ENCODE measurements at regions not wholly inside any gene's neighbourhood (a gene's known extent, or its start where the extent isn't known, plus 50 kb on each side); places are given as distances from the start of the nearest gene placed in this dataset.
A peak's percentile ranks its signal among the peaks of the same experiment; 100 is the strongest.
"Not testable (repeated sequence)": the region's sequence is repeated elsewhere in the genome, so short reads cannot be mapped to it uniquely, and the experiment has no call there.

- Mint-ChIP-seq H3K27me3 (ENCODE audit: low read depth, poor library complexity) (no peaks in the 10 kb centered on the region), H3K36me3 (ENCODE audit: low read depth) (no peaks in the 10 kb centered on the region), H3K9me3 (peaks cover 3% of the 10 kb centered on the region), H3K4me3 (no peak overlapping the region), H3K4me1 (peaks cover 11% of the 10 kb centered on the region), H3K27ac (peak overlapping the region; percentile 21)
- DNase-seq, result no peak
- TF ChIP-seq CTCF (IDR thresholded peaks at IDR 0.05), result no peak
These were observed 233.7 kb upstream of the SPOPL start for GRCh38 chr2:138267902-138268254.

GRCh38 chr2:138269765-138270164, 231.8 kb upstream of the SPOPL start:
- H3K27me3 Mint-ChIP-seq (ENCODE audit: low read depth, poor library complexity), result no peaks in the 10 kb centered on the region

GRCh38 chr2:138271467-138271866, 230.1 kb upstream of the SPOPL start:
- H3K36me3 Mint-ChIP-seq (ENCODE audit: low read depth), result no peaks in the 10 kb centered on the region
- no peak for TF ChIP-seq CTCF (IDR thresholded peaks at IDR 0.05)
- no peak overlapping the region for H3K4me3 Mint-ChIP-seq
- no peaks in the 10 kb centered on the region for H3K27me3 Mint-ChIP-seq (ENCODE audit: low read depth, poor library complexity)
- no peak for DNase-seq
- peak overlapping the region; percentile 52 for H3K27ac Mint-ChIP-seq
- H3K4me1 Mint-ChIP-seq, result peaks cover 26% of the 10 kb centered on the region
- H3K9me3 Mint-ChIP-seq, result no peaks in the 10 kb centered on the region

More at GRCh38 chr2:138269765-138270164, 231.8 kb upstream of the SPOPL start:
- H3K4me1 Mint-ChIP-seq, result peaks cover 11% of the 10 kb centered on the region
- H3K36me3 Mint-ChIP-seq (ENCODE audit: low read depth), result no peaks in the 10 kb centered on the region
- no peak overlapping the region for H3K27ac Mint-ChIP-seq
- no peak for DNase-seq
- no peaks in the 10 kb centered on the region for H3K9me3 Mint-ChIP-seq
- no peak overlapping the region for H3K4me3 Mint-ChIP-seq
- no peak for TF ChIP-seq CTCF (IDR thresholded peaks at IDR 0.05)

DNA sequence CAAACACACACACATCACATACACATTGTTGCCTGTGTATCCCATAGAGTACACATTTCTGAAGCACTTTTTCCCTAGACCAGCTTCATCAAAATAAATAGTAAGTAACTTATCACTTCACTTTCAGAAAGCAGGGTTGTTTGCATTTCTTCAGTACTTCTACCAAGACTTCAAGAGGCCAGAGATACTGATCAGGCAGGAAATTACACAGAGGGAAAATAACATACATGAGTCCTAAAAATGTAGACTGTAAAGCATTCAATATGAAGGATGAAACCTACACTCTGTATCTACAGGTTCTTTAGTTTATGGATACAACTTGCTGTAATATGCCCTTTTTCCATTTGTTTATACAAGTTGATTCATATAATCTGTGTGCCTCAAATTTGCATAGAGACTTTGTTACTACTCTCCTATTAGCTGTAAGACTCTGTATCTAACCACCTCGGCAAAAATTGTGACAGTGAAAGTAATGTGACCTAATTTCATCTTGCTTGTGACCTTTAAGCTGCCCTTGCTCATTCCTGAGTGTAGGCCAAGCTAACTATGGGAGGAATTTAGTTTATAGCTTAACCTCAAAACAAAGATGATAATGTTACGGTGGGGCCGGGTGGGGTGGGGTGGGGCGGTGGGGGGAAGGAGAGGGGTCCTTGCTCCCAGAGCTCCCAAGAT, 228.9 kb upstream of the SPOPL start:
- Mint-ChIP-seq H3K4me1 (peaks cover 25% of the 10 kb centered on the region), H3K36me3 (ENCODE audit: low read depth) (no peaks in the 10 kb centered on the region), H3K27me3 (ENCODE audit: low read depth, poor library complexity) (no peaks in the 10 kb centered on the region), H3K9me3 (no peaks in the 10 kb centered on the region), H3K27ac (no peak overlapping the region), H3K4me3 (no peak overlapping the region)
- DNase-seq, result no peak
- TF ChIP-seq CTCF (IDR thresholded peaks at IDR 0.05), result no peak

- H3K27me3 Mint-ChIP-seq (ENCODE audit: low read depth, poor library complexity); H3K4me3 Mint-ChIP-seq: not testable (repeated sequence)
- H3K4me1 Mint-ChIP-seq, result peaks cover 19% of the 10 kb centered on the region
These were observed 228.3 kb upstream of the SPOPL start for GRCh38 chr2:138273280-138273679.

GRCh38 chr2:138274421-138275291, 226.9 kb upstream of the SPOPL start:
- H3K27ac Mint-ChIP-seq, result no peak overlapping the region

More at GRCh38 chr2:138273280-138273679, 228.3 kb upstream of the SPOPL start:
- not testable (repeated sequence) for H3K36me3 Mint-ChIP-seq (ENCODE audit: low read depth); H3K9me3 Mint-ChIP-seq; DNase-seq
- H3K27ac Mint-ChIP-seq, result peak overlapping the region; percentile 69

More at GRCh38 chr2:138274421-138275291, 226.9 kb upstream of the SPOPL start:
- no peak for DNase-seq
- no peak overlapping the region for H3K4me3 Mint-ChIP-seq
- H3K27me3 Mint-ChIP-seq (ENCODE audit: low read depth, poor library complexity), result no peaks in the 10 kb centered on the region
- TF ChIP-seq CTCF (IDR thresholded peaks at IDR 0.05), result no peak
- no peaks in the 10 kb centered on the region for H3K36me3 Mint-ChIP-seq (ENCODE audit: low read depth)
- peaks cover 18% of the 10 kb centered on the region for H3K4me1 Mint-ChIP-seq
- H3K9me3 Mint-ChIP-seq, result no peaks in the 10 kb centered on the region

Measured in nephron progenitor cell (in vitro differentiated cells).